Stimulated activated memory B cell treated with anti-CD40 and anti-IgM and Interleukin-4, amounts not matched to agents 10 μg/mL and 1 μg/mL and 100 μg/mL, for 72 hours (primary cell): ENCODE measurements at regions not wholly inside any gene's neighbourhood (a gene's known extent, or its start where the extent isn't known, plus 50 kb on each side); places are given as distances from the start of the nearest gene placed in this dataset.

ENCODE experiments used
- ATAC-seq: fragments of 150-1000 bp; cut with Tn5 transposase; 2 replicates; pipeline ENCODE4 v1.10.0; 2021
- H3K27ac Mint-ChIP-seq: one replicate; pipeline ENCODE4 v1.8.0; 2022; ENCODE audit warnings: mild to moderate bottlenecking, mixed read lengths
- H3K27me3 Mint-ChIP-seq: one replicate; pipeline ENCODE4 v1.8.0; 2022; ENCODE audit warnings: mixed read lengths
- H3K36me3 Mint-ChIP-seq: one replicate; pipeline ENCODE4 v1.8.0; 2022; ENCODE audit warnings: mixed read lengths
- H3K4me1 Mint-ChIP-seq: one replicate; pipeline ENCODE4 v1.8.0; 2022; ENCODE audit warnings: mixed read lengths
- H3K4me3 Mint-ChIP-seq: one replicate; pipeline ENCODE4 v1.8.0; 2022; ENCODE audit warnings: mild to moderate bottlenecking, moderate library complexity, mixed read lengths
- H3K9me3 Mint-ChIP-seq: one replicate; pipeline ENCODE4 v1.8.0; 2022; ENCODE audit warnings: mixed read lengths

GRCh38 chr16:54430491-54431030 is 144.0 kb upstream of the IRX3 start:
- Mint-ChIP-seq H3K27ac (no peak overlapping the region), H3K9me3 (peaks cover 11% of the 10 kb centered on the region), H3K4me3 (no peak overlapping the region), H3K36me3 (no peaks in the 10 kb centered on the region), H3K4me1 (no peaks in the 10 kb centered on the region), H3K27me3 (no peaks in the 10 kb centered on the region)
- no peak for ATAC-seq

- Mint-ChIP-seq H3K9me3 (peaks cover 8% of the 10 kb centered on the region), H3K4me1 (no peaks in the 10 kb centered on the region), H3K27ac (no peak overlapping the region), H3K36me3 (no peaks in the 10 kb centered on the region), H3K27me3 (no peaks in the 10 kb centered on the region), H3K4me3 (no peak overlapping the region)
- no peak for ATAC-seq
These were observed 142.4 kb upstream of the IRX3 start for GRCh38 chr16:54429029-54429428.

DNA sequence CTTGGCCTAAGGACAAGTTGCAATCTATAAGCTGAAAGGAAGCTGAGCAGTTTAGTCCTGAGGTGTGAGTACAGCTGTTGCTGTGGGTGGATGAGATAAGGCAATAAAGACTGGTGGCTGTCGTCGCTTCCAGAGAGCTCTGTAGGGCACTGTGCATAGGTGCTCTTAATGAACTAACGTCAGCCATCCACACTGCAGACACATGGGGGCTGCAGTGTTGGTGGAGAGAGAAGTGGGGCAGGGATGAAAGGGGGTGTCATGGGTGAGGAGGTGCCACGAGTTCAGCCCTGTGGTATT is 139.9 kb upstream of the IRX3 start:
- no peak for ATAC-seq
- Mint-ChIP-seq H3K27me3 (no peaks in the 10 kb centered on the region), H3K36me3 (no peaks in the 10 kb centered on the region), H3K9me3 (peaks cover 8% of the 10 kb centered on the region), H3K4me1 (no peaks in the 10 kb centered on the region), H3K4me3 (no peak overlapping the region), H3K27ac (no peak overlapping the region)

DNA sequence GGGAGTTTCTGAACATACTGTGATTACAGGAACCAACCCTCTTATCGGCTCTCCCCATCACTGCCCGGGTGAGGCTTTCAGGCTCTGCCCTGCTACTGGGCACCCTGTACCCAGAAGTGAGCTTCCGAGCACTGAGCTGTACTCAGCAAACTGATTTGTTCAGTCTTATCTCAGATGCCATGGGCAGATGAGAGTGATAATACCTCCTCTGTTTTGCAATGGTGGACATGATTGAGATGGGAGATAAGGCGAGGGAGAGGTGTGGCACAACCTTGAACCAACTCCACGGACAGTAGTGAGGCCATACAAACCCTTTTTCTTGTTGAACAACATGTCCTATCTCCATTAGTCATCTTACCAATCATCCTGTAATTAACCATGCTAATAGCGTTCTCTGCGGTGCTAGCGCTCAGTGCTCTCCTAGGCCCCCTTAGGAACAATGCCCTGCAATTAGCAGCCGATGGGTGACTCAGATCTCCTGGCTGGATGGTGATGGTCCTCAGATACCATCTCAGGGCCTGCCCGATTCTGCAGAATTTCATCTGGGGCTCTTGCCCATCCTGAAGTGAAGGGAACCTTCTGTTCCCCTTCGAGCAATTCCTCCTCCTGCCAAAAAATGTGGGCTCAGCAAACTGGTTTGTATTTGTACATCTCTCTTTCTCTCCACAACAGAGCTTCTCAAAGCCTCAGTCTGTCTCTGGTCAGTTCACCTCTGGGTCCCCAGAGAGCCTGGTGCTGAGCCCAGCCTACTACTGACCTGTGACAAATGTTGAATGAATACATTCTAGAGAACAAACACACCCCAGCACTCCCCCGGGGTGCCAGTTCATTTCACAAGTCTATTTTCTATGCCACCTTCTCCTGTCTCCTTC is 139.3 kb upstream of the IRX3 start:
- no peak for ATAC-seq
- H3K27ac Mint-ChIP-seq: no peak overlapping the region
- H3K36me3 Mint-ChIP-seq: no peaks in the 10 kb centered on the region
- H3K27me3 Mint-ChIP-seq: no peaks in the 10 kb centered on the region
- no peaks in the 10 kb centered on the region for H3K4me1 Mint-ChIP-seq
- H3K4me3 Mint-ChIP-seq: no peak overlapping the region
- peaks cover 8% of the 10 kb centered on the region for H3K9me3 Mint-ChIP-seq

DNA sequence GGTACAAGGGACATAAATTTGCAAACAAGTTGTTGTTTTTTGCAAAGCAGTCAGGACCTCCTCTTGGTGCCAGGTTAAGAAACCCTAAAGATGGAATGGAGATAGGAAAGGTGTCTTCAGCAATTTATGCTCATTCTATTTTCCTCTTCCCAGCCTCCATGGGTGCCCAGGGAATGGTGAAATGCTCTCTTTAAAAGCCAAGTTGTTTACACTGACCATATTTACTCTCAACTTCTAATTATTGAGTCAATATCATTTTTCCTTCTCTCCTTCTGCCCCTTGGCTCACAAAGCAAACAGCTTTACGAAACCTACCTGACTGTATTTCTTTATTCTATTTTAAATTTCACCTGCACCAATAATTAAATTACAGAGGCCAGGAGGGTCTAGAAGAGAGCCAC is 138.5 kb upstream of the IRX3 start:
- Mint-ChIP-seq H3K4me3 (no peak overlapping the region), H3K4me1 (no peaks in the 10 kb centered on the region), H3K9me3 (peaks cover 6% of the 10 kb centered on the region), H3K27me3 (no peaks in the 10 kb centered on the region), H3K36me3 (no peaks in the 10 kb centered on the region), H3K27ac (no peak overlapping the region)
- no peak for ATAC-seq

GRCh38 chr16:54424043-54424451 is 137.5 kb upstream of the IRX3 start:
- no peak overlapping the region for H3K4me3 Mint-ChIP-seq
- H3K4me1 Mint-ChIP-seq: no peaks in the 10 kb centered on the region
- H3K9me3 Mint-ChIP-seq: peaks cover 4% of the 10 kb centered on the region
- no peak overlapping the region for H3K27ac Mint-ChIP-seq
- ATAC-seq: no peak
- H3K27me3 Mint-ChIP-seq: no peaks in the 10 kb centered on the region
- no peaks in the 10 kb centered on the region for H3K36me3 Mint-ChIP-seq

DNA sequence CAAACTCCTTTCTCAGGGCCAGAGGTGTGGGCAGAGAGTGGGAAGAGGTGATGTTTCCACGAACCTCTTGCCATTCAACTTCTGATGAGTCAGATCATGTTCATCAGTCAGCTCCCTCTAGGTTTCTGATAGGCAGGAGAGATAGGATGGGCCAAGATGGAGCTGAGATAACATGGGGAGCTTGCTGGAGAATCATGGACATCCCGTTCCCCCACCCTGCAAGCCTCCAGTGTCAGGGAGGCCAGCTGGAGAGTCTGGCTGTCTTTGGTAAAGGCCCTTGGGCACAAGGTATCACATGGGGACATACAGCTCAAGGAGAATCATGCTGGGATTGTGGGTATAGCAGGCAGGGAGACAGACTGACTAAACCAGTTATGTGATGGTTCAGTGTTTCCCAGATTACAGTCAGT is 136.0 kb upstream of the IRX3 start:
- H3K4me3 Mint-ChIP-seq: no peak overlapping the region
- no peaks in the 10 kb centered on the region for H3K27me3 Mint-ChIP-seq
- no peaks in the 10 kb centered on the region for H3K36me3 Mint-ChIP-seq
- no peaks in the 10 kb centered on the region for H3K4me1 Mint-ChIP-seq
- ATAC-seq: peak; percentile 4
- H3K9me3 Mint-ChIP-seq: peaks cover 4% of the 10 kb centered on the region
- no peak overlapping the region for H3K27ac Mint-ChIP-seq

- no peak overlapping the region for H3K27ac Mint-ChIP-seq
- no peaks in the 10 kb centered on the region for H3K27me3 Mint-ChIP-seq
- H3K36me3 Mint-ChIP-seq: no peaks in the 10 kb centered on the region
- H3K4me3 Mint-ChIP-seq: no peak overlapping the region
- ATAC-seq: peak; percentile 5
- H3K9me3 Mint-ChIP-seq: peaks cover 3% of the 10 kb centered on the region
- no peaks in the 10 kb centered on the region for H3K4me1 Mint-ChIP-seq
These were observed 135.6 kb upstream of the IRX3 start for GRCh38 chr16:54422159-54422558.

- Mint-ChIP-seq H3K4me1 (no peaks in the 10 kb centered on the region), H3K27ac (no peak overlapping the region), H3K27me3 (no peaks in the 10 kb centered on the region), H3K36me3 (no peaks in the 10 kb centered on the region), H3K4me3 (no peak overlapping the region), H3K9me3 (no peaks in the 10 kb centered on the region)
- ATAC-seq: no peak
These were observed 134.6 kb upstream of the IRX3 start for GRCh38 chr16:54421220-54421619.

DNA sequence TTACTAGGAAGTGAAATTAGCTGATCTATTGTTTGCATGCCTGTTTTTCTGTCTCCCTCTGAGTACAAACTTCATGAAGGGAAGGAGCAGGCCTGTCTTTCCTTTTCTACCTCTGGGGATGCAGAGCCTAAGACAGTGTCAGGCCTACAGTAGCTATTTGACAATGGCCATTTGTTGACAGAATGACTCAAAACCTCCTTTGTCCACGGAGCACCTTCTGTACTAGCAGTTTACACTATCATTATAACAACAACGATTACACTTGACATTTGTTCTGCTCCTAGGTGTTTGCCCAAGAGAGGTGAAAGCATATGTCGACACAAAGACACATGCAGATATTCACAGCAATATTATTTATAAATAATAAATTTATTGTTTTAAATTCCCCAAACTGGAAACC is 132.3 kb upstream of the IRX3 start:
- Mint-ChIP-seq H3K9me3 (no peaks in the 10 kb centered on the region), H3K36me3 (no peaks in the 10 kb centered on the region), H3K27me3 (no peaks in the 10 kb centered on the region), H3K27ac (no peak overlapping the region), H3K4me3 (no peak overlapping the region), H3K4me1 (no peaks in the 10 kb centered on the region)
- no peak for ATAC-seq

DNA sequence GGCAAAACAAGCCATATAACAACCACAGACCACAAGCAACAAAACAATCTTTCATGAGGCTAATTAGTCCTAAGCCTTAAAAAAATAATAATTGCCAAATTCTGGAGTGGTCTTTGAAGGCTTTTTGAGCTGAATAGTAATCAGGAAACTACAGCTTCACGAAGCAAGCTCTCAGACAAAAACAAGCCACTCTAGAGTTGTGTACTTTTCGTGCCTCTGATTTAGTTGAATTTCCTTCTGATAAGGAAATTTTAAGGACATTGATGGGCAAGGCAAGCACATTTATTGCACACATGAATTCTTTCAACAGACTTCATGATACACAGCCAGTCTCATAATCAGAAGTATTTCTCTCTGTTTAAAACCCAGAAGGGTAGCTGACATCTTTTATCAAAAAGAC is 130.8 kb upstream of the IRX3 start:
- Mint-ChIP-seq H3K27me3 (no peaks in the 10 kb centered on the region), H3K27ac (no peak overlapping the region), H3K36me3 (no peaks in the 10 kb centered on the region), H3K4me1 (no peaks in the 10 kb centered on the region), H3K9me3 (no peaks in the 10 kb centered on the region), H3K4me3 (no peak overlapping the region)
- no peak for ATAC-seq

- Mint-ChIP-seq H3K27ac (no peak overlapping the region), H3K9me3 (no peaks in the 10 kb centered on the region), H3K4me1 (no peaks in the 10 kb centered on the region)
These were observed 128.1 kb upstream of the IRX3 start for GRCh38 chr16:54414671-54415070.

GRCh38 chr16:54412777-54413455 is 126.3 kb upstream of the IRX3 start:
- H3K4me3 Mint-ChIP-seq: no peak overlapping the region
- no peaks in the 10 kb centered on the region for H3K36me3 Mint-ChIP-seq
- no peaks in the 10 kb centered on the region for H3K4me1 Mint-ChIP-seq
- no peak for ATAC-seq
- no peaks in the 10 kb centered on the region for H3K27me3 Mint-ChIP-seq
- H3K9me3 Mint-ChIP-seq: peaks cover 3% of the 10 kb centered on the region
- no peak overlapping the region for H3K27ac Mint-ChIP-seq

More at GRCh38 chr16:54414671-54415070, 128.1 kb upstream of the IRX3 start:
- no peak overlapping the region for H3K4me3 Mint-ChIP-seq
- no peaks in the 10 kb centered on the region for H3K36me3 Mint-ChIP-seq
- H3K27me3 Mint-ChIP-seq: no peaks in the 10 kb centered on the region
- no peak for ATAC-seq

DNA sequence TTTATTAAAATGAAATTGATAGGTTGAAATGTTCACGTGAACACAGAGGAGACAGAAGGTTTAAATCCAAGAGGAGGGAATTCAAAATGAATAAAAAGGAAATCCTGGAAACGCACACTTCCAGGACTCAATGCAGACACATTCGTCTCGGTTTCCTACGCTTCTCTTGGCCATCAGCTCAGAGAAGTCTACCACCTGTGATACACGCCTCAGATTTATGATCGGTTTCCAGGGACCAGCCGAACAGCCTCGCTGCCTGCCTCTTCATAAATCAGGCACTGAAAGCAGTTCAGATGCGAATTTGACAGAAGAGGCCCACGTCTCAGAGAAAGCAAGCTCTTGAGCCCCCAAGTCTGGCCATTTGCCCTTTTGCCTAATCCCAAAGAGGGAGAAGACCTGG is 125.5 kb upstream of the IRX3 start:
- no peaks in the 10 kb centered on the region for H3K27me3 Mint-ChIP-seq
- H3K36me3 Mint-ChIP-seq: no peaks in the 10 kb centered on the region
- H3K27ac Mint-ChIP-seq: no peak overlapping the region
- H3K4me1 Mint-ChIP-seq: no peaks in the 10 kb centered on the region
- peaks cover 3% of the 10 kb centered on the region for H3K9me3 Mint-ChIP-seq
- ATAC-seq: no peak
- no peak overlapping the region for H3K4me3 Mint-ChIP-seq

DNA sequence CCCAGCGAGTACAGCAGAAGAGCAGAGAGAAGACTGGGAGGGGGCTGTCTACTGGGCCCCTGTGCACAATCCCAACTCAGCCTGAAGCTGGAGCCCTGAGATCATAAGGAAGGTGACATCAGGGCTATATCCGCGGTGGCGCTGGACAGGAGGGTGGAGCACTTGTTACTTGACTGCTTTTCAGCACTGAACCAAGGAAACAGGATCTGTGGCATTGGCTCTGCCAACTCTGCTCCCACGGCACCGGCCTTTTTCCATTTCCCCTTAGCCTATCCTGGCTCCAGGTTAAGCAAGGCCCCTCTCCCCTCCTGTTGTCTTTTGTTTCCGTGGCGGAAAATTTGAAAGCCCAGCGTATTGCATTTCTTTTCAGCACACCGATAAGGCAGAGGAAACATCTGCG is 125.0 kb upstream of the IRX3 start:
- H3K27ac Mint-ChIP-seq: no peak overlapping the region
- no peak for ATAC-seq
- H3K36me3 Mint-ChIP-seq: no peaks in the 10 kb centered on the region
- no peaks in the 10 kb centered on the region for H3K4me1 Mint-ChIP-seq
- peaks cover 8% of the 10 kb centered on the region for H3K9me3 Mint-ChIP-seq
- H3K4me3 Mint-ChIP-seq: no peak overlapping the region
- H3K27me3 Mint-ChIP-seq: no peaks in the 10 kb centered on the region

GRCh38 chr16:54409982-54410381 is 123.4 kb upstream of the IRX3 start:
- Mint-ChIP-seq H3K27me3 (no peaks in the 10 kb centered on the region), H3K9me3 (peaks cover 8% of the 10 kb centered on the region), H3K27ac (no peak overlapping the region), H3K4me3 (no peak overlapping the region), H3K4me1 (no peaks in the 10 kb centered on the region), H3K36me3 (no peaks in the 10 kb centered on the region)
- no peak for ATAC-seq
